ENCODE measurements at regions not wholly inside any gene's neighbourhood (a gene's known extent, or its start where the extent isn't known, plus 50 kb on each side); places are given as distances from the start of the nearest gene placed in this dataset.

DNA sequence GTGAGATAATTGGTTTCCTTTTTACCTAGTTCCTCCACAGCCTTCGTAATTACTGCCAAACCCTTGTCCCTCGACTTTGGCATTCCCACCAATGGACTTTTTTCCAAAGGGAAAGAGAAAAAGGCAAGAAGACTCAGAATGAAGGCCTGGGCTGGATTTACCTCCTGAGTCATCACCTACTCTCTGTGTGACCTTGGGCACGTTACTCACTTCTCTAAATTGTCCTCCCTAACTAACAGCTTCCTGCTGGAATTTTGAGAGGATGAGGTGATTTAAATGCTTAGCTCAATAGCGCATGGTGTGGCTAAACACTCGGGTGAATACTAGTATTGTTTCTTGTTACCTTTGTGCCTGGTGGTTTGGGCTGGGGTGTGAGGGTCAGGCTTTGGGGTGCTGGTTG, 146.6 kb downstream of the DHX35 start:
- Histone ChIP-seq H3K27ac (no peak overlapping the region), H3K4me1 (no peaks in the 10 kb centered on the region), H3K36me3 (no peaks in the 10 kb centered on the region), H3K27me3 (peaks cover 53% of the 10 kb centered on the region), H3K9me3 (no peaks in the 10 kb centered on the region), H3K4me3 (no peak overlapping the region)
- no peak for DNase-seq (ENCODE audit: low spot score in 2 of 2)
- 54% methylated on average over 5 of the region's 5 CpGs for WGBS
- TF ChIP-seq, protein P1, sequence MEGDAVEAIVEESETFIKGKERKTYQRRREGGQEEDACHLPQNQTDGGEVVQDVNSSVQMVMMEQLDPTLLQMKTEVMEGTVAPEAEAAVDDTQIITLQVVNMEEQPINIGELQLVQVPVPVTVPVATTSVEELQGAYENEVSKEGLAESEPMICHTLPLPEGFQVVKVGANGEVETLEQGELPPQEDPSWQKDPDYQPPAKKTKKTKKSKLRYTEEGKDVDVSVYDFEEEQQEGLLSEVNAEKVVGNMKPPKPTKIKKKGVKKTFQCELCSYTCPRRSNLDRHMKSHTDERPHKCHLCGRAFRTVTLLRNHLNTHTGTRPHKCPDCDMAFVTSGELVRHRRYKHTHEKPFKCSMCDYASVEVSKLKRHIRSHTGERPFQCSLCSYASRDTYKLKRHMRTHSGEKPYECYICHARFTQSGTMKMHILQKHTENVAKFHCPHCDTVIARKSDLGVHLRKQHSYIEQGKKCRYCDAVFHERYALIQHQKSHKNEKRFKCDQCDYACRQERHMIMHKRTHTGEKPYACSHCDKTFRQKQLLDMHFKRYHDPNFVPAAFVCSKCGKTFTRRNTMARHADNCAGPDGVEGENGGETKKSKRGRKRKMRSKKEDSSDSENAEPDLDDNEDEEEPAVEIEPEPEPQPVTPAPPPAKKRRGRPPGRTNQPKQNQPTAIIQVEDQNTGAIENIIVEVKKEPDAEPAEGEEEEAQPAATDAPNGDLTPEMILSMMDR (IDR thresholded peaks at IDR 0.05), result no peak
- TF ChIP-seq POLR2A (IDR thresholded peaks at IDR 0.05), result no peak
- no peak for TF ChIP-seq EP300 (IDR thresholded peaks at IDR 0.05)
- no peak for TF ChIP-seq POLR2AphosphoS5 (IDR thresholded peaks at IDR 0.05)

DNA sequence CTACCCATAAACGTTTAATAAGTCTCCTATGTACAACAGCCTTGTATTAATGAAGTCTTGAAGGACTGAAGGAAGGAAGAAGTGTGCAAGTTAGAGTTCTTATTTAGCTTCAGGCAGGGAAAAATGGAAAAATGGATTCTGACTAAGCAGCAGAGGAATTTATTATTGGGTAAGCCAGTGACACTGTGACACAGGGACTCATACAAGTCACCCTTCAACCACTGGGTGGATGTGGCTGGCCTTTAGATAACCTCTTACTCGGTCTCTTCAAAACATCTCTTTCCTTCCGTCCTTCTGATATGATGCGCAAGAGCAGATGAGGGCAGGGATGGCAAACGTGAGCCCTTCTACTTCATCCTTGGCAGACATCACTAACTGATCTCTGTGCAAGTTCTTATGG, 145.6 kb downstream of the DHX35 start:
- Histone ChIP-seq H3K9me3 (no peaks in the 10 kb centered on the region), H3K27me3 (peaks cover 51% of the 10 kb centered on the region), H3K27ac (no peak overlapping the region), H3K36me3 (no peaks in the 10 kb centered on the region), H3K4me1 (no peaks in the 10 kb centered on the region), H3K4me3 (no peak overlapping the region)
- TF ChIP-seq POLR2A (IDR thresholded peaks at IDR 0.05) (no peak), EP300 (IDR thresholded peaks at IDR 0.05) (no peak), POLR2AphosphoS5 (IDR thresholded peaks at IDR 0.05) (no peak)
- TF ChIP-seq, protein P1 (IDR thresholded peaks at IDR 0.05), result no peak
- DNase-seq (ENCODE audit: low spot score in 2 of 2), result no peak
- 62% methylated on average over 5 of the region's 5 CpGs for WGBS

DNA sequence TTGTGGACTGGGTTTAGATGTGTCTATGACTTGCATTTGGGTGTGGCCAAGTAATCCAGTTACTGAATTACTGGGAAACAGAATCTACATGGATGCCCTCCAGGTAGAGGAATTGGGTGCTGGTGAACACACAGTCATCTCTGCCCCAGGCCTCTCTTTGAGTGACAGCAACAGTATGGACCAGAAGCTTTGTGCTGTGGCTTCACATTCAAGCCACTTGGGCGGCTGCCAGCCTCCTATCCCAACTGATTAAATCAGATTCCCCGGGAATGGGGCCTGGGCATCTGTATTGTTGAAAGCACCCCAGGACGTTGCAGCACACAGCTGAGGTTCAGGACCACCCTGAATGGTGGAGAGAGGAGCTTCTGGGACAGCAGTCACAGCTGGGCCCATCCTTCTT, 144.6 kb downstream of the DHX35 start:
- no peak overlapping the region for H3K27ac ChIP-seq
- H3K9me3 ChIP-seq, result no peaks in the 10 kb centered on the region
- TF ChIP-seq, protein P1 (IDR thresholded peaks at IDR 0.05), result no peak
- no peak for TF ChIP-seq POLR2AphosphoS5 (IDR thresholded peaks at IDR 0.05)
- no peak for TF ChIP-seq POLR2A (IDR thresholded peaks at IDR 0.05)
- TF ChIP-seq EP300 (IDR thresholded peaks at IDR 0.05), result no peak
- no peaks in the 10 kb centered on the region for H3K4me1 ChIP-seq
- H3K4me3 ChIP-seq, result no peak overlapping the region
- no peak for DNase-seq (ENCODE audit: low spot score in 2 of 2)
- peaks cover 49% of the 10 kb centered on the region for H3K27me3 ChIP-seq
- WGBS, result 69% methylated on average over 3 of the region's 3 CpGs
- H3K36me3 ChIP-seq, result no peaks in the 10 kb centered on the region

DNA sequence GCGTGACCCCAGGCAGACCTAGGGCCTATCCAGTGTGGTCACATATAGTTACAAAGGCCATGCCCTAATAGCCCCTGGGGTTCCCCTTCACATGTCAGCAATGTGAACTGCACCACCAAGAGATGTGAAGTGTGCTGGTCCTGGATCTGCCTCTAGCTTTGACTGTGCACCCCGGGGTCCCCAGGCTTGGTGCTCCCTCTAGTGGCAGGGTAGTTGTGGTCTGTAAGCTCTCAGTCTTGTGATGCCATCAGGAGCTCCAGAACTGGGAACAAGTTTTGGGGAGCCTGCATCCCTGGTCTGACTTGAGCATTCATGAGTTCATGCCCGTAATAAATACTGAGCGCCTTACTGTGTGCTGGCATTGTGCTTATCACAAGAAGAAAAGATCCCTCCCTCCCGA, 143.4 kb downstream of the DHX35 start:
- no peak overlapping the region for H3K4me3 ChIP-seq
- no peak overlapping the region for H3K27ac ChIP-seq
- no peaks in the 10 kb centered on the region for H3K4me1 ChIP-seq
- no peaks in the 10 kb centered on the region for H3K9me3 ChIP-seq
- WGBS, result 91% methylated on average over 4 of the region's 5 CpGs
- no peaks in the 10 kb centered on the region for H3K36me3 ChIP-seq
- no peak for TF ChIP-seq POLR2AphosphoS5 (IDR thresholded peaks at IDR 0.05)
- no peak for TF ChIP-seq POLR2A (IDR thresholded peaks at IDR 0.05)
- TF ChIP-seq, protein P1 (IDR thresholded peaks at IDR 0.05), result no peak
- TF ChIP-seq EP300 (IDR thresholded peaks at IDR 0.05), result no peak
- DNase-seq (ENCODE audit: low spot score in 2 of 2), result no peak
- H3K27me3 ChIP-seq, result peaks cover 47% of the 10 kb centered on the region

DNA sequence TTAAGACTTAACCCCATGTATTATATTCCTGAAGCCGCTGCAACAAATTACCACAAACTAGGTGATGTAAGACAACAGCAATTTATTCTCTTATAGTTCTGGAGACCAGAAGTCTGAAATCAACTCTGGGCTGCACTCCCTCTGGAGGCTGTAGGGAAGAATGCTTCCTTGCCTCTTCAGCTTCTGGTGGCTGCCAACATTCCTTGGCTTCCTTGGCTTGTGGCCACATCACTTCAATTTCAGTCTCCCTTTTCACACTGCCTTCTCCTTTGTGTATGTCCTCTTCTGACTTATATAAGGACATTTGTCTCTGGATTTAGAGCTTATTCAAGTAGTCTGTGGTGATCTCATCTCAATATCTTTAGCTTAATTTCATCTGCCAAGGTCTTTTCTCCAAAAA, 141.6 kb downstream of the DHX35 start:
- TF ChIP-seq POLR2A (IDR thresholded peaks at IDR 0.05), result no peak
- TF ChIP-seq, protein P1 (IDR thresholded peaks at IDR 0.05), result no peak
- TF ChIP-seq POLR2AphosphoS5 (IDR thresholded peaks at IDR 0.05), result no peak
- no peak for TF ChIP-seq EP300 (IDR thresholded peaks at IDR 0.05)
- Histone ChIP-seq H3K9me3 (no peaks in the 10 kb centered on the region), H3K27me3 (peaks cover 36% of the 10 kb centered on the region), H3K27ac (no peak overlapping the region), H3K4me1 (no peaks in the 10 kb centered on the region), H3K36me3 (no peaks in the 10 kb centered on the region), H3K4me3 (no peak overlapping the region)
- WGBS, result 90% methylated on average over 1 of the region's 1 CpG
- no peak for DNase-seq (ENCODE audit: low spot score in 2 of 2)
